AG04449 (cell line): ENCODE measurements at regions not wholly inside any gene's neighbourhood (a gene's known extent, or its start where the extent isn't known, plus 50 kb on each side); places are given as distances from the start of the nearest gene placed in this dataset.
"Not testable (repeated sequence)": the region's sequence is repeated elsewhere in the genome, so short reads cannot be mapped to it uniquely, and the experiment has no call there.

Experiments used
- CTCF ChIA-PET: fragments of 350-600 bp; formaldehyde crosslinking; extraction: SDS; loops from one replicate; lab custom pipeline; 2021; ENCODE audit warnings: antibody characterized with exemption; lab: Yijun Ruan, JAX
- POLR2A ChIA-PET: fragments of 400-600, 350-600 bp; formaldehyde crosslinking; extraction: SDS; loops from one replicate; lab custom pipeline; 2020; ENCODE audit warnings: antibody characterized with exemption, inconsistent platforms; lab: Yijun Ruan, JAX
- DNase-seq: peaks from one replicate; pipeline ENCODE4 v3.0.0-alpha.2; 2010; ENCODE audit warnings: low read depth, low spot score
- H3K4me3 ChIP-seq: 2 replicates; pipeline ENCODE4 v1.5.1; 2011; ENCODE audit warnings: low read depth, mild to moderate bottlenecking, control low read depth, low read length
- CTCF ChIP-seq: IDR thresholded peaks from one replicate; pipeline ENCODE4 v1.5.1; 2011; ENCODE audit warnings: mild to moderate bottlenecking, moderate library complexity, low read length, control low read depth, inconsistent platforms; ENCODE audit not compliant: insufficient read depth; ENCODE audit errors: missing control alignments

- POLR2A ChIA-PET, result no interaction called here
- DNase-seq, result no peak
- no peak for TF ChIP-seq CTCF
Measured at GRCh38 chr9:38171538-38171884, 102.5 kb upstream of the SHB start.

GRCh38 chr9:38170763-38171537, 101.9 kb upstream of the SHB start:
- CTCF ChIA-PET, result interaction anchor here (5.5 kb wide), 1 partner anchor 11 kb away, joined by 44 read pairs; no protein-coding TSS in a partner anchor
- DNase-seq, POLR2A ChIA-PET, H3K4me3 ChIP-seq: not testable (repeated sequence)

More at GRCh38 chr9:38171538-38171884, 102.5 kb upstream of the SHB start:
- H3K4me3 ChIP-seq, result no peak overlapping the region
- CTCF ChIA-PET, result interaction anchor here (5.5 kb wide), 1 partner anchor 12 kb away, joined by 44 read pairs; no protein-coding TSS in a partner anchor

GRCh38 chr9:38170155-38170554, 101.1 kb upstream of the SHB start:
- POLR2A ChIA-PET, DNase-seq, H3K4me3 ChIP-seq: not testable (repeated sequence)
- CTCF ChIA-PET, result interaction anchor here (1.4 to 5.5 kb wide), 2 partner anchors 10 to 16 kb away, joined by 3 to 44 read pairs; no protein-coding TSS in a partner anchor

GRCh38 chr9:38166501-38166900, 97.5 kb upstream of the SHB start:
- CTCF ChIA-PET, result interaction anchor here (1.2 kb wide), 1 partner anchor 12 kb away, joined by 3 read pairs; no protein-coding TSS in a partner anchor
- POLR2A ChIA-PET, result no interaction called here
- TF ChIP-seq CTCF, result no peak
- no peak for DNase-seq
- no peak overlapping the region for H3K4me3 ChIP-seq

GRCh38 chr9:38164659-38165221, 95.7 kb upstream of the SHB start:
- DNase-seq, result no peak
- POLR2A ChIA-PET, result no interaction called here
- no peak overlapping the region for H3K4me3 ChIP-seq
- CTCF ChIA-PET, result interaction anchor here (1.2 to 1.5 kb wide), 2 partner anchors 77 to 99 kb away, joined by 4 to 6 read pairs; no protein-coding TSS in a partner anchor
- no peak for TF ChIP-seq CTCF

- H3K4me3 ChIP-seq, result no peak overlapping the region
- CTCF ChIA-PET, result interaction anchor here (1.4 to 5.6 kb wide), 3 partner anchors 9 to 76 kb away, joined by 3 to 46 read pairs (median 4); no protein-coding TSS in a partner anchor
- no peak for DNase-seq
- TF ChIP-seq CTCF, result no peak
- POLR2A ChIA-PET, result interaction anchor here (0.7 kb wide), 1 partner anchor 259 kb away, joined by 3 read pairs; no protein-coding TSS in a partner anchor
Measured at GRCh38 chr9:38163518-38163917, 94.5 kb upstream of the SHB start.
